CD4-positive, CD25-positive, alpha-beta regulatory T cell (primary cell): ENCODE measurements at regions not wholly inside any gene's neighbourhood (a gene's known extent, or its start where the extent isn't known, plus 50 kb on each side); places are given as distances from the start of the nearest gene placed in this dataset.

Source experiments
- ATAC-seq, 2 donors: fragments of 150-1000 bp; cut with Tn5 transposase; one replicate each; pipeline ENCODE4 v1.10.0; 2021; ENCODE audit warnings: low read depth in 2 of 2, moderate number of reproducible peaks in 2 of 2, moderate library complexity in 1 of 2
- DNase-seq, 3 donors: peaks; one replicate each; pipeline versions ENCODE4 v3.0.0 to v3.0.0-alpha.2; 2012 to 2022; ENCODE audit warnings: mixed read lengths in 1 of 3
- H3K27ac ChIP-seq: one replicate; pipeline ENCODE4 v1.7.0; 2013; ENCODE audit warnings: mild to moderate bottlenecking, low read length; ENCODE audit not compliant: insufficient read depth, poor library complexity, severe bottlenecking
- H3K27me3 ChIP-seq: one replicate; pipeline ENCODE4 v1.7.0; 2013; ENCODE audit warnings: low read length; ENCODE audit not compliant: control insufficient read depth, insufficient read depth
- H3K36me3 ChIP-seq: one replicate; pipeline ENCODE4 v1.7.0; 2013; ENCODE audit warnings: mild to moderate bottlenecking, low read length, moderate library complexity; ENCODE audit not compliant: control insufficient read depth, insufficient read depth
- H3K4me1 ChIP-seq: 2 replicates; pipeline ENCODE4 v1.7.0; 2013; ENCODE audit warnings: mild to moderate bottlenecking, low read length; ENCODE audit not compliant: insufficient read depth, control insufficient read depth, poor library complexity, severe bottlenecking
- H3K4me3 ChIP-seq: one replicate; pipeline ENCODE4 v1.7.0; 2013; ENCODE audit warnings: low read depth, mild to moderate bottlenecking, low read length, moderate library complexity
- H3K9me3 ChIP-seq, 2 experiments: 1 replicate in 1 of 2; 2 replicates in 1 of 2; pipeline ENCODE4 v1.7.0; 2013; ENCODE audit warnings: low read length in 2 of 2, mild to moderate bottlenecking in 1 of 2, moderate library complexity in 1 of 2; ENCODE audit not compliant: control insufficient read depth in 2 of 2
- H3K27ac Mint-ChIP-seq, 3 donors: one replicate each; pipeline ENCODE4 v1.8.0; 2020 to 2022; ENCODE audit warnings: mild to moderate bottlenecking in 3 of 3, mixed read lengths in 3 of 3, moderate library complexity in 2 of 3
- H3K27me3 Mint-ChIP-seq: one replicate; pipeline ENCODE4 v1.8.0; 2022; ENCODE audit warnings: mild to moderate bottlenecking, mixed read lengths
- H3K36me3 Mint-ChIP-seq: one replicate; pipeline ENCODE4 v1.8.0; 2020; ENCODE audit warnings: mixed read lengths
- H3K4me1 Mint-ChIP-seq, 4 donors: one replicate each; pipeline ENCODE4 v1.8.0; 2020 to 2022; ENCODE audit warnings: mixed read lengths in 4 of 4, mild to moderate bottlenecking in 1 of 4
- H3K4me3 Mint-ChIP-seq, 4 donors: one replicate each; pipeline ENCODE4 v1.8.0; 2020 to 2022; ENCODE audit warnings: mild to moderate bottlenecking in 4 of 4, mixed read lengths in 4 of 4, moderate library complexity in 3 of 4
- H3K9me3 Mint-ChIP-seq, 7 donors: one replicate each; pipeline ENCODE4 v1.8.0; 2020 to 2022; ENCODE audit warnings: mixed read lengths in 7 of 7, mild to moderate bottlenecking in 3 of 7, moderate library complexity in 2 of 7

- Mint-ChIP-seq H3K9me3 (peaks cover 0 to 5% (median 1%) of the 10 kb centered on the region in 7 donors), H3K27me3 (no peaks in the 10 kb centered on the region)
Measured at GRCh38 chr18:24790347-24790746, 329.9 kb downstream of the HRH4 start.

GRCh38 chr18:24791751-24792545 is 331.5 kb downstream of the HRH4 start:
- Mint-ChIP-seq H3K27ac (peak overlapping the region in 1 of 3 donors; percentile 42), H3K9me3 (peaks cover 0 to 5% (median 1%) of the 10 kb centered on the region in 7 donors), H3K4me3 (no peak overlapping the region), H3K36me3 (no peaks in the 10 kb centered on the region), H3K27me3 (no peaks in the 10 kb centered on the region), H3K4me1 (no peaks in the 10 kb centered on the region)
- no peak overlapping the region for H3K4me3 ChIP-seq
- H3K4me1 ChIP-seq = no peaks in the 10 kb centered on the region
- ATAC-seq (no peak), DNase-seq (no peak)
- no peaks in the 10 kb centered on the region for H3K36me3 ChIP-seq
- no peaks in the 10 kb centered on the region for H3K27me3 ChIP-seq
- H3K27ac ChIP-seq = no peak overlapping the region
- no peaks in the 10 kb centered on the region for H3K9me3 ChIP-seq

More at GRCh38 chr18:24790347-24790746, 329.9 kb downstream of the HRH4 start:
- no peaks in the 10 kb centered on the region for H3K36me3 ChIP-seq
- no peak overlapping the region for H3K4me3 ChIP-seq
- Mint-ChIP-seq H3K36me3 (no peaks in the 10 kb centered on the region), H3K4me3 (no peak overlapping the region), H3K27ac (no peak overlapping the region), H3K4me1 (no peaks in the 10 kb centered on the region)
- DNase-seq (no peak), ATAC-seq (no peak)
- no peaks in the 10 kb centered on the region for H3K9me3 ChIP-seq
- H3K4me1 ChIP-seq = no peaks in the 10 kb centered on the region
- H3K27me3 ChIP-seq = no peaks in the 10 kb centered on the region
- H3K27ac ChIP-seq = no peak overlapping the region

GRCh38 chr18:24793742-24794141 is 333.3 kb downstream of the HRH4 start:
- H3K4me1 Mint-ChIP-seq = no peaks in the 10 kb centered on the region
- no peak for ATAC-seq
- H3K9me3 ChIP-seq = no peaks in the 10 kb centered on the region

GRCh38 chr18:24795129-24795528 is 334.7 kb downstream of the HRH4 start:
- ATAC-seq = no peak
- H3K4me1 Mint-ChIP-seq = no peaks in the 10 kb centered on the region

More at GRCh38 chr18:24793742-24794141, 333.3 kb downstream of the HRH4 start:
- Mint-ChIP-seq H3K9me3 (peaks cover 0 to 7% (median 1%) of the 10 kb centered on the region in 7 donors), H3K36me3 (no peaks in the 10 kb centered on the region), H3K4me3 (no peak overlapping the region), H3K27me3 (no peaks in the 10 kb centered on the region), H3K27ac (no peak overlapping the region)
- DNase-seq = no peak
- Histone ChIP-seq H3K27me3 (no peaks in the 10 kb centered on the region), H3K36me3 (no peaks in the 10 kb centered on the region), H3K27ac (no peak overlapping the region), H3K4me3 (no peak overlapping the region), H3K4me1 (no peaks in the 10 kb centered on the region)

GRCh38 chr18:24797981-24798380 is 337.5 kb downstream of the HRH4 start:
- DNase-seq (no peak), ATAC-seq (no peak)
- no peaks in the 10 kb centered on the region for H3K9me3 ChIP-seq
- Mint-ChIP-seq H3K4me3 (no peak overlapping the region), H3K4me1 (no peaks in the 10 kb centered on the region), H3K27me3 (no peaks in the 10 kb centered on the region), H3K9me3 (peaks cover 0 to 4% (median 0%) of the 10 kb centered on the region in 7 donors), H3K27ac (no peak overlapping the region), H3K36me3 (no peaks in the 10 kb centered on the region)
- H3K4me1 ChIP-seq = no peaks in the 10 kb centered on the region
- no peak overlapping the region for H3K4me3 ChIP-seq
- no peaks in the 10 kb centered on the region for H3K36me3 ChIP-seq
- H3K27ac ChIP-seq = no peak overlapping the region
- H3K27me3 ChIP-seq = no peaks in the 10 kb centered on the region

More at GRCh38 chr18:24795129-24795528, 334.7 kb downstream of the HRH4 start:
- H3K9me3 ChIP-seq = no peaks in the 10 kb centered on the region
- H3K36me3 ChIP-seq = no peaks in the 10 kb centered on the region
- H3K4me3 ChIP-seq = no peak overlapping the region
- DNase-seq = no peak
- no peaks in the 10 kb centered on the region for H3K4me1 ChIP-seq
- no peaks in the 10 kb centered on the region for H3K27me3 ChIP-seq
- H3K4me3 Mint-ChIP-seq = no peak overlapping the region
- H3K27me3 Mint-ChIP-seq = no peaks in the 10 kb centered on the region
- no peak overlapping the region for H3K27ac Mint-ChIP-seq
- H3K9me3 Mint-ChIP-seq = peaks cover 0 to 7% (median 1%) of the 10 kb centered on the region in 7 donors
- H3K27ac ChIP-seq = no peak overlapping the region
- no peaks in the 10 kb centered on the region for H3K36me3 Mint-ChIP-seq

GRCh38 chr18:24799176-24799575 is 338.7 kb downstream of the HRH4 start:
- no peaks in the 10 kb centered on the region for H3K27me3 ChIP-seq
- ATAC-seq = no peak
- H3K4me1 Mint-ChIP-seq = no peaks in the 10 kb centered on the region

GRCh38 chr18:24799720-24800119 is 339.3 kb downstream of the HRH4 start:
- DNase-seq = no peak
- H3K4me1 ChIP-seq = no peaks in the 10 kb centered on the region
- H3K27me3 ChIP-seq = no peaks in the 10 kb centered on the region
- H3K27ac Mint-ChIP-seq = no peak overlapping the region
- no peak for ATAC-seq
- no peak overlapping the region for H3K27ac ChIP-seq
- H3K27me3 Mint-ChIP-seq = no peaks in the 10 kb centered on the region
- H3K36me3 ChIP-seq = no peaks in the 10 kb centered on the region
- H3K9me3 ChIP-seq = no peaks in the 10 kb centered on the region
- H3K9me3 Mint-ChIP-seq = peaks cover 0 to 4% (median 0%) of the 10 kb centered on the region in 7 donors
- H3K4me3 Mint-ChIP-seq = no peak overlapping the region
- no peak overlapping the region for H3K4me3 ChIP-seq
- H3K36me3 Mint-ChIP-seq = no peaks in the 10 kb centered on the region
- H3K4me1 Mint-ChIP-seq = no peaks in the 10 kb centered on the region

More at GRCh38 chr18:24799176-24799575, 338.7 kb downstream of the HRH4 start:
- H3K27ac ChIP-seq = no peak overlapping the region
- H3K9me3 ChIP-seq = no peaks in the 10 kb centered on the region
- no peaks in the 10 kb centered on the region for H3K4me1 ChIP-seq
- no peak overlapping the region for H3K4me3 ChIP-seq
- Mint-ChIP-seq H3K27ac (peak overlapping the region in 1 of 3 donors; percentile 22), H3K36me3 (no peaks in the 10 kb centered on the region), H3K4me3 (no peak overlapping the region), H3K9me3 (peaks cover 0 to 4% (median 0%) of the 10 kb centered on the region in 7 donors), H3K27me3 (no peaks in the 10 kb centered on the region)
- no peaks in the 10 kb centered on the region for H3K36me3 ChIP-seq
- DNase-seq = no peak

- DNase-seq (no peak), ATAC-seq (no peak)
- no peak overlapping the region for H3K27ac Mint-ChIP-seq
- H3K4me1 Mint-ChIP-seq = no peaks in the 10 kb centered on the region
- H3K9me3 ChIP-seq = no peaks in the 10 kb centered on the region
- no peak overlapping the region for H3K27ac ChIP-seq
- H3K4me1 ChIP-seq = no peaks in the 10 kb centered on the region
- no peak overlapping the region for H3K4me3 ChIP-seq
- H3K9me3 Mint-ChIP-seq = peaks cover 0 to 4% (median 0%) of the 10 kb centered on the region in 7 donors
- H3K36me3 ChIP-seq = no peaks in the 10 kb centered on the region
- H3K4me3 Mint-ChIP-seq = no peak overlapping the region
- H3K27me3 Mint-ChIP-seq = no peaks in the 10 kb centered on the region
- no peaks in the 10 kb centered on the region for H3K27me3 ChIP-seq
- no peaks in the 10 kb centered on the region for H3K36me3 Mint-ChIP-seq
Measured at GRCh38 chr18:24801001-24801400, 340.6 kb downstream of the HRH4 start.
